ENCODE measurements at regions not wholly inside any gene's neighbourhood (a gene's known extent, or its start where the extent isn't known, plus 50 kb on each side); places are given as distances from the start of the nearest gene placed in this dataset.

GRCh38 chrX:5617666-5618065 lies 611.0 kb downstream of the NLGN4X start (continued):
- TF ChIP-seq, protein P1, sequence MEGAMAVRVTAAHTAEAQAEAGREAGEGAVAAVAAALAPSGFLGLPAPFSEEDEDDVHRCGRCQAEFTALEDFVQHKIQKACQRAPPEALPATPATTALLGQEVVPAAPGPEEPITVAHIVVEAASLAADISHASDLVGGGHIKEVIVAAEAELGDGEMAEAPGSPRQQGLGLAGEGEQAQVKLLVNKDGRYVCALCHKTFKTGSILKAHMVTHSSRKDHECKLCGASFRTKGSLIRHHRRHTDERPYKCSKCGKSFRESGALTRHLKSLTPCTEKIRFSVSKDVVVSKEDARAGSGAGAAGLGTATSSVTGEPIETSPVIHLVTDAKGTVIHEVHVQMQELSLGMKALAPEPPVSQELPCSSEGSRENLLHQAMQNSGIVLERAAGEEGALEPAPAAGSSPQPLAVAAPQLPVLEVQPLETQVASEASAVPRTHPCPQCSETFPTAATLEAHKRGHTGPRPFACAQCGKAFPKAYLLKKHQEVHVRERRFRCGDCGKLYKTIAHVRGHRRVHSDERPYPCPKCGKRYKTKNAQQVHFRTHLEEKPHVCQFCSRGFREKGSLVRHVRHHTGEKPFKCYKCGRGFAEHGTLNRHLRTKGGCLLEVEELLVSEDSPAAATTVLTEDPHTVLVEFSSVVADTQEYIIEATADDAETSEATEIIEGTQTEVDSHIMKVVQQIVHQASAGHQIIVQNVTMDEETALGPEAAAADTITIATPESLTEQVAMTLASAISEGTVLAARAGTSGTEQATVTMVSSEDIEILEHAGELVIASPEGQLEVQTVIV (CRISPR knock-in tag; IDR thresholded peaks at IDR 0.05; ENCODE audit: borderline replicate concordance) = no peak
- TF ChIP-seq ZBTB5 (IDR thresholded peaks at IDR 0.05) (no peak), MBD2 (IDR thresholded peaks at IDR 0.05; ENCODE audit: borderline replicate concordance, low read depth) (no peak), EWSR1 (IDR thresholded peaks at IDR 0.05; ENCODE audit: borderline replicate concordance, low read depth, partially characterized antibody) (no peak), MECOM (CRISPR knock-in tag; IDR thresholded peaks at IDR 0.05) (no peak)

- BruUV-seq (replicated peaks) = no TSS peak
- H3K36me3 ChIP-seq (ENCODE audit: control insufficient read depth, insufficient read depth, low read length) = no peaks in the 10 kb centered on the region
- no peak for FAIRE-seq
Measured at GRCh38 chrX:5595570-5595969, 633.1 kb downstream of the NLGN4X start.

More at GRCh38 chrX:5595570-5595969, 633.1 kb downstream of the NLGN4X start:
- no peak for TF ChIP-seq FOS (IDR thresholded peaks at IDR 0.05; ENCODE audit: extremely low read depth, insufficient read length)
- no peak for TF ChIP-seq RB1 (IDR thresholded peaks at IDR 0.05; ENCODE audit: low read depth)
- no peak for TF ChIP-seq SIN3A (IDR thresholded peaks at IDR 0.05; ENCODE audit: borderline replicate concordance in 2 of 2, control insufficient read depth in 1 of 2, low read depth in 2 of 2, low read length in 2 of 2)
- no peak for TF ChIP-seq PRPF4 (IDR thresholded peaks at IDR 0.05; ENCODE audit: insufficient read depth, low read depth, low read length, poor library complexity, severe bottlenecking)
- TF ChIP-seq ZNF140 (CRISPR knock-in tag; IDR thresholded peaks at IDR 0.05) = no peak
- no peak for TF ChIP-seq KLF10 (CRISPR knock-in tag; IDR thresholded peaks at IDR 0.05)
- no peak for TF ChIP-seq POLR3A (IDR thresholded peaks at IDR 0.05; ENCODE audit: borderline replicate concordance, extremely low read depth, insufficient read depth, insufficient read length)
- TF ChIP-seq TBL1XR1 (IDR thresholded peaks at IDR 0.05; ENCODE audit: low read length in 2 of 2) = no peak
- TF ChIP-seq SRSF7 (optimal IDR thresholded peaks at IDR 0.05; ENCODE audit: low read depth, low read length) = no peak
- no peak for TF ChIP-seq MNT (conservative IDR thresholded peaks at IDR 0.05)
- H3K9ac ChIP-seq (ENCODE audit: insufficient read depth in 1 of 2, low read depth in 2 of 2, low read length in 2 of 2) = no peak overlapping the region
- in situ Hi-C loops (cut with MboI) = no loop called here
- intact Hi-C loops (cut with micrococcal nuclease) = no loop called here
- no peaks in the 10 kb centered on the region for H4K20me1 ChIP-seq (replicated peaks; ENCODE audit: control insufficient read depth, insufficient read depth, low read length)
- DNase-seq (ENCODE audit: extremely low read depth in 1 of 4, low spot score in 3 of 4) = no peak
- no peaks in the 10 kb centered on the region for H3K9me1 ChIP-seq (ENCODE audit: control insufficient read depth, insufficient read depth, low read length)
- no peaks in the 10 kb centered on the region for H3K27me3 ChIP-seq (ENCODE audit: control insufficient read depth in 2 of 2, insufficient read depth in 2 of 2, low read length in 2 of 2)
- ATAC-seq = no peak
- no peaks in the 10 kb centered on the region for H3K9me3 ChIP-seq (replicated peaks; ENCODE audit: control insufficient read depth, insufficient read depth, low read depth, low read length)
- CTCF ChIA-PET (ENCODE audit: low intra/inter-chr PET ratio) = no interaction called here
- H3K79me2 ChIP-seq (ENCODE audit: control insufficient read depth, insufficient read depth, low read length) = no peaks in the 10 kb centered on the region
- POLR2A ChIA-PET = no interaction called here
- whole genome bisulfite sequencing (ENCODE audit: insufficient coverage, low coverage, missing lambda C conversion rate) = 0% methylated on average over 4 of the region's 4 CpGs
- no peaks in the 10 kb centered on the region for H3K4me1 ChIP-seq (replicated peaks in 1 of 2; ENCODE audit: control insufficient read depth in 2 of 2, insufficient read depth in 2 of 2, low read length in 2 of 2)
- H3K4me2 ChIP-seq (ENCODE audit: insufficient read depth, low read length) = no peak overlapping the region
- H3K4me3 ChIP-seq = no peak overlapping the region
- no peak overlapping the region for H2AFZ ChIP-seq (ENCODE audit: low read depth, low read length)
- no peak overlapping the region for H3K27ac ChIP-seq (ENCODE audit: extremely low read depth, low read depth, low read length)
